ENCODE measurements at regions not wholly inside any gene's neighbourhood (a gene's known extent, or its start where the extent isn't known, plus 50 kb on each side); places are given as distances from the start of the nearest gene placed in this dataset.

DNA sequence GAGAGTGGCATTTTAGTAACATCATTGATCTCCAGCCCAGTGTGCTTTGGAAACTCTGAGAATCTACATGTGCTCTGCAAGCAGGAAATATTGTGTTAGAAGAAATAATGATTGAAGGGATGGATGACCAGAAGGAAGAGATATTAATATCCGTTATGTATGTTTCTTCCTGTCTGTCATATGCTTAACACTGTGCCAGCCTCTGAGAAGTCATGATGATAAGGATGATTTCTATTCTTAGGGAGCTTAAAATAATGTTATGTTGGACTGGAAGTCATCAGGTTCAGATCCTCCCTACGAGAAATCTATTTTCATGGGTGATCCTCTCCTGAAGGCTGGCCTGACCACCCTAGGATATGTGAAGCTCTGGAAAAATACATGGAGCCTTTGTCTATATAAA lies 192.4 kb upstream of the GORAB start:
- peak overlapping the region; percentile 36 for H3K9ac ChIP-seq (ENCODE audit: low read length)

DNA sequence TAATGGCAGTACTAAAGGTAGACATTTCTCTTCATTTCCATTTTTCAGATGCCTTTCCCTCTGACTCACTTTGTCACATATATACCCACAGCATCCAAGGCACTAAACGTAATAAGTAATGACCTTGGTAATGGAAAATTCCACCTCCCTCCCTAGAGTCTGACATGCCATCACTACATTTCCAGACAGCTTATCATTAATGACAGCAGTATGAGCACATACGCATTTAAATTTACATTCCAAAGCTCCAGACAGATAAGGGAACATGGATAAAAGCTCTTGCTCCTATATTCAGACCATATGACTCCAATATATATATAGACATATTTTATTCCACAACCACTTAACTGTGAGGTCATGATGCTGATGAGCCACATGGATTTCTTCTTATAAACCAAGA lies 191.7 kb upstream of the GORAB start:
- TF ChIP-seq, protein P1, sequence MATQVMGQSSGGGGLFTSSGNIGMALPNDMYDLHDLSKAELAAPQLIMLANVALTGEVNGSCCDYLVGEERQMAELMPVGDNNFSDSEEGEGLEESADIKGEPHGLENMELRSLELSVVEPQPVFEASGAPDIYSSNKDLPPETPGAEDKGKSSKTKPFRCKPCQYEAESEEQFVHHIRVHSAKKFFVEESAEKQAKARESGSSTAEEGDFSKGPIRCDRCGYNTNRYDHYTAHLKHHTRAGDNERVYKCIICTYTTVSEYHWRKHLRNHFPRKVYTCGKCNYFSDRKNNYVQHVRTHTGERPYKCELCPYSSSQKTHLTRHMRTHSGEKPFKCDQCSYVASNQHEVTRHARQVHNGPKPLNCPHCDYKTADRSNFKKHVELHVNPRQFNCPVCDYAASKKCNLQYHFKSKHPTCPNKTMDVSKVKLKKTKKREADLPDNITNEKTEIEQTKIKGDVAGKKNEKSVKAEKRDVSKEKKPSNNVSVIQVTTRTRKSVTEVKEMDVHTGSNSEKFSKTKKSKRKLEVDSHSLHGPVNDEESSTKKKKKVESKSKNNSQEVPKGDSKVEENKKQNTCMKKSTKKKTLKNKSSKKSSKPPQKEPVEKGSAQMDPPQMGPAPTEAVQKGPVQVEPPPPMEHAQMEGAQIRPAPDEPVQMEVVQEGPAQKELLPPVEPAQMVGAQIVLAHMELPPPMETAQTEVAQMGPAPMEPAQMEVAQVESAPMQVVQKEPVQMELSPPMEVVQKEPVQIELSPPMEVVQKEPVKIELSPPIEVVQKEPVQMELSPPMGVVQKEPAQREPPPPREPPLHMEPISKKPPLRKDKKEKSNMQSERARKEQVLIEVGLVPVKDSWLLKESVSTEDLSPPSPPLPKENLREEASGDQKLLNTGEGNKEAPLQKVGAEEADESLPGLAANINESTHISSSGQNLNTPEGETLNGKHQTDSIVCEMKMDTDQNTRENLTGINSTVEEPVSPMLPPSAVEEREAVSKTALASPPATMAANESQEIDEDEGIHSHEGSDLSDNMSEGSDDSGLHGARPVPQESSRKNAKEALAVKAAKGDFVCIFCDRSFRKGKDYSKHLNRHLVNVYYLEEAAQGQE (IDR thresholded peaks at IDR 0.05; ENCODE audit: borderline replicate concordance) = peak; percentile 96
- TF ChIP-seq POLR2AphosphoS5 (IDR thresholded peaks at IDR 0.05) (peak; percentile 83), EP300 (conservative IDR thresholded peaks at IDR 0.05; ENCODE audit: poor library complexity, severe bottlenecking) (peak; percentile 93), RAD21 (conservative IDR thresholded peaks at IDR 0.05) (no peak)
- Histone ChIP-seq H3K9me3 (ENCODE audit: low read length) (no peaks in the 10 kb centered on the region), H4K20me1 (ENCODE audit: insufficient read depth) (no peaks in the 10 kb centered on the region), H3K79me2 (replicated peaks; ENCODE audit: insufficient read depth, low read length) (no peaks in the 10 kb centered on the region), H3K4me2 (ENCODE audit: low read length) (no peak overlapping the region), H3K36me3 (ENCODE audit: insufficient read depth, low read length) (no peaks in the 10 kb centered on the region), H3F3A (ENCODE audit: insufficient read depth, low read length, poor library complexity, severe bottlenecking) (no peaks in the 10 kb centered on the region), H3K9me2 (ENCODE audit: insufficient read depth, low read length) (no peaks in the 10 kb centered on the region), H3K9ac (ENCODE audit: low read length) (peak overlapping the region; percentile 36), H3K27ac (ENCODE audit: low read length) (peak overlapping the region; percentile 81), H2AFZ (ENCODE audit: low read depth, low read length) (no peak overlapping the region), H3K27me3 (ENCODE audit: insufficient read depth, low read depth, low read length) (no peaks in the 10 kb centered on the region), H3K4me3 (ENCODE audit: low read length) (no peak overlapping the region)

More for the DNA sequence above, 192.4 kb upstream of the GORAB start:
- Histone ChIP-seq H3K4me2 (ENCODE audit: low read length) (no peak overlapping the region), H3K9me3 (ENCODE audit: low read length) (no peaks in the 10 kb centered on the region), H3K27ac (ENCODE audit: low read length) (peak overlapping the region; percentile 81), H2AFZ (ENCODE audit: low read depth, low read length) (no peak overlapping the region), H4K20me1 (ENCODE audit: insufficient read depth) (no peaks in the 10 kb centered on the region), H3K4me3 (ENCODE audit: low read length) (no peak overlapping the region), H3K9me2 (ENCODE audit: insufficient read depth, low read length) (no peaks in the 10 kb centered on the region), H3K36me3 (ENCODE audit: insufficient read depth, low read length) (no peaks in the 10 kb centered on the region), H3F3A (ENCODE audit: insufficient read depth, low read length, poor library complexity, severe bottlenecking) (no peaks in the 10 kb centered on the region), H3K79me2 (replicated peaks; ENCODE audit: insufficient read depth, low read length) (no peaks in the 10 kb centered on the region), H3K27me3 (ENCODE audit: insufficient read depth, low read depth, low read length) (no peaks in the 10 kb centered on the region)
- TF ChIP-seq MXI1 (conservative IDR thresholded peaks at IDR 0.05; ENCODE audit: poor library complexity, severe bottlenecking) (no peak), SMC3 (conservative IDR thresholded peaks at IDR 0.05; ENCODE audit: poor library complexity) (no peak), RAD21 (conservative IDR thresholded peaks at IDR 0.05) (no peak)
- TF ChIP-seq, protein P2, sequence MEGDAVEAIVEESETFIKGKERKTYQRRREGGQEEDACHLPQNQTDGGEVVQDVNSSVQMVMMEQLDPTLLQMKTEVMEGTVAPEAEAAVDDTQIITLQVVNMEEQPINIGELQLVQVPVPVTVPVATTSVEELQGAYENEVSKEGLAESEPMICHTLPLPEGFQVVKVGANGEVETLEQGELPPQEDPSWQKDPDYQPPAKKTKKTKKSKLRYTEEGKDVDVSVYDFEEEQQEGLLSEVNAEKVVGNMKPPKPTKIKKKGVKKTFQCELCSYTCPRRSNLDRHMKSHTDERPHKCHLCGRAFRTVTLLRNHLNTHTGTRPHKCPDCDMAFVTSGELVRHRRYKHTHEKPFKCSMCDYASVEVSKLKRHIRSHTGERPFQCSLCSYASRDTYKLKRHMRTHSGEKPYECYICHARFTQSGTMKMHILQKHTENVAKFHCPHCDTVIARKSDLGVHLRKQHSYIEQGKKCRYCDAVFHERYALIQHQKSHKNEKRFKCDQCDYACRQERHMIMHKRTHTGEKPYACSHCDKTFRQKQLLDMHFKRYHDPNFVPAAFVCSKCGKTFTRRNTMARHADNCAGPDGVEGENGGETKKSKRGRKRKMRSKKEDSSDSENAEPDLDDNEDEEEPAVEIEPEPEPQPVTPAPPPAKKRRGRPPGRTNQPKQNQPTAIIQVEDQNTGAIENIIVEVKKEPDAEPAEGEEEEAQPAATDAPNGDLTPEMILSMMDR (IDR thresholded peaks at IDR 0.05; ENCODE audit: poor library complexity, severe bottlenecking) = no peak

DNA sequence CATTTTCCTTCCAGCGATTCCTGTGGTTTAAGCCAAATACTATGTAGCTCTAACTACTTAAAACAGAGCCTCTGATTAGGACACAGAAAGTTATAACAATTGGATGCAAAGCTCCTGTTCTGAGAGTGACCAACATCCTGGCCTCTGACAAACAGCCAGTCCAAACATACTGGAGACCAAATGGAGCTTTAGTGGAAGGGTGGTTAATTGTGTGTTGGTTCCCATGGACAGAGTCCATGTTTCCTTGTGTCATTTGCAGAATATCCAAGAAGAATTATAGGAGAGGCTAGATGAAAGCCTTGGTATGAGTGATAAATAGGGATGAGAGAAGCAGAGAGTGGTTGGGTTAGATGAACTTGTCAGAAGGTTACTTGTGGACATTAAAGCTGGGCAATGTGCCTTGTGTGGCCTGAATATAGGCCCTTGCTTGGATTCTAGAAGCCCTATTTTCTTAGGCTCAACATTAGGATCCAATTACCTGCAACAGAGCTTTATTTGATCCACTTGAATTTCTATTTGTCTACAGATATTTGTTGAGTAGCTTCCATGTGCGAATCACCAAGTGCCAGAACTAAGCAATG lies 180.5 kb upstream of the GORAB start:
- Histone ChIP-seq H2AFZ (ENCODE audit: low read depth, low read length) (no peak overlapping the region), H3K9me2 (ENCODE audit: insufficient read depth, low read length) (no peaks in the 10 kb centered on the region), H3K4me3 (ENCODE audit: low read length) (no peak overlapping the region), H3K9ac (ENCODE audit: low read length) (no peak overlapping the region), H3K4me2 (ENCODE audit: low read length) (no peak overlapping the region), H4K20me1 (ENCODE audit: insufficient read depth) (no peaks in the 10 kb centered on the region), H3K9me3 (ENCODE audit: low read length) (no peaks in the 10 kb centered on the region), H3F3A (ENCODE audit: insufficient read depth, low read length, poor library complexity, severe bottlenecking) (peaks cover 3% of the 10 kb centered on the region), H3K27me3 (ENCODE audit: insufficient read depth, low read depth, low read length) (no peaks in the 10 kb centered on the region), H3K36me3 (ENCODE audit: insufficient read depth, low read length) (no peaks in the 10 kb centered on the region), H3K27ac (ENCODE audit: low read length) (no peak overlapping the region), H3K79me2 (replicated peaks; ENCODE audit: insufficient read depth, low read length) (no peaks in the 10 kb centered on the region)
- TF ChIP-seq TAF1 (IDR thresholded peaks at IDR 0.05; ENCODE audit: low read depth) (no peak), EZH2 (IDR thresholded peaks at IDR 0.05; ENCODE audit: borderline replicate concordance, insufficient read depth, low read length, poor library complexity, severe bottlenecking) (no peak), RAD21 (conservative IDR thresholded peaks at IDR 0.05) (no peak), EP300 (conservative IDR thresholded peaks at IDR 0.05; ENCODE audit: poor library complexity, severe bottlenecking) (no peak), POLR2AphosphoS5 (IDR thresholded peaks at IDR 0.05) (no peak), MXI1 (conservative IDR thresholded peaks at IDR 0.05; ENCODE audit: poor library complexity, severe bottlenecking) (no peak)
- TF ChIP-seq, protein P2 (IDR thresholded peaks at IDR 0.05; ENCODE audit: poor library complexity, severe bottlenecking) = no peak
- TF ChIP-seq, protein P1 (IDR thresholded peaks at IDR 0.05; ENCODE audit: borderline replicate concordance) = no peak

Data from neural cell (in vitro differentiated cells).